Stimulated activated CD8-positive, alpha-beta memory T cell treated with anti-CD3 and anti-CD28 coated beads, Interleukin-4, amount 100 ng/mL, for 4 hours (primary cell): ENCODE measurements at regions not wholly inside any gene's neighbourhood (a gene's known extent, or its start where the extent isn't known, plus 50 kb on each side); places are given as distances from the start of the nearest gene placed in this dataset.
"Not testable (repeated sequence)": the region's sequence is repeated elsewhere in the genome, so short reads cannot be mapped to it uniquely, and the experiment has no call there.

ENCODE experiments used
- DNase-seq, 2 donors: peaks; one replicate each; pipeline ENCODE4 v3.0.0-alpha.2; 2020; ENCODE audit warnings: low read depth in 2 of 2, low spot score in 1 of 2

- no peak for DNase-seq
These were observed 162.2 kb downstream of the SMAD6 start for GRCh38 chr15:66864086-66864830.

DNA sequence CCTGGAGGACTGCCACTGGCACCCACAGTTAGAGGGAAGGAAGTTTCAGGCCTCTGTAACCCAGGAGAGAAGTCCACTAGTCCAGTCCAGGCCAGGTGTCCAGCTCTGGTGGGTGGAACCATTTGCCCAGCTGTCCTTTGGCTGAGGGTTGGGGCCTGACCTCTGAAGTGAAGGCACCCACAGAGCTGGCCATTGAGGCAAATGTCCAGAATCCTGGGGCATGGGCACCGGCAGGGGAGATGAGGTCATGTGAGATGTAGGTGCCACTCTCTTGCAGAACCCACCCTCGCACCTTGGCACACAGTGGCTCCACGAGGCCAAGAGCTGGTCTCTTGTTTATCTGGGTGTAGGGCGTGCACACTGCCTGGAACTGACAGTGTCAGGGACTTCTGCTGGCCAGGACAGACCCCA is 162.8 kb downstream of the SMAD6 start:
- no peak for DNase-seq

DNA sequence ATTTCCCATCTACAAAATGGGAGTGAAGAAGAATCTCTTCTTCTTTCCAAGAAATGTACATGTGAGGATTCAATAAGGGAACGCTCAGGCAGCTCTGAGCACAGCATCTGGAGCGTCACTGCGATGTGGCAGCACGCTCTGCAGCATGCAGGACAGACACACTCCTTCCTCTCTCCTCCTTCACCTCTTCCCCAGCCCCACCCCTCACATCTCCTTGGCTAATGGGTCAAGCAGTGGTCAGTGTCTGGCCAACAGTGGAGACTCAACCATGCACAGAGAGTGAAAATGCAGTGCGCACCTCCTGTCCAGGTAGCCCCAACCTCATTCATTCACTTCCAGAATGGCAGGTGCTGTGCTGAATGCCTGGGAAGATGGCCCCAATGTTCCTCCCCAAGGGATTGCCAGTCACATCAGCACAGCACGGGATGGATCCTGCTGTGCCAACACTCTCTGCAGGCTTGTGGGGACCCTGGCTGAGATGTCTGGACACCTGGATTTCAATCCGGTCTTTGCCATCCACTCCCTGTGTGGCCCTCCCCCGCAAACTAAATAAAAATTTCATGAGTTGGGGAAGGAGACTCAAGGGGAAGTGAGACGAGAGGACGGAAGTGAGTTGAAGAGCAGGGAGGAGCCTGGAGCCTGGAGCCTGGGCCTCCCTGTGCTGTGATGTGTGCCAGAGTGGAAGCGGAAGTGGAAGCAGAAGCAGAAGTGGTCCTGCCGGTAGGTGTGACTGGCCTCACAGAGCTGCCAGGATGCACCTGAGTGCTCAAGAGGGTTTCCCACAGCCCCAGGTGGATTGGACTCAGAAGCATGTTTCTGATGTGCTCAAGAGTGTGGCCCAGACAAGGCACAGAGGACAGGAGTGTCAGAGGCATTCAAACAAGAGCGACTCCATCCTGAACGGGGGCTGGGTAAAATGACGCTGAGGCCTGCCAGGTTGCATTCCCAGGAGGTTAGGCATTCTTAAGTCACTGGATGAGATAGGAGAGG is 163.9 kb downstream of the SMAD6 start:
- DNase-seq: no peak

- DNase-seq: no peak
These were observed 164.6 kb downstream of the SMAD6 start for GRCh38 chr15:66866656-66867055.

DNA sequence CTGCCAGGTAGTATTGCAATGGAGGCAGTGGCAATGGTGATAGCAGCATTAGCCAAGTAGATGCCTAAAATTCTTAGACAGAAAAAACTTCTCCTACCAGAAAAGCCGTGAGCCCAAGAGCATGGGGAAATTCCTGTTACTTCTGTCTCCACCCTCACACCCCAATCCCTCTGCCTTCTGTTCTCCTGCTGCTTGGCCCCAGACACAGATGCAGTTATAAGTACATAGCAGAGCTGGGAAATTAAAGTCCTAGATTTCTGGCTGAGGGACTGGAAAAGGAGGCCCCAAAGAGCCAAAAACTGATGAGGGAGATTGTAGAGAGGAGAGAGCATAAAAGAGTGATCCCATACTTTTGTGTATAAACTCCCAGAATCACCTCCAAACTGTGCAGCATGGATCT is 166.9 kb downstream of the SMAD6 start:
- DNase-seq: no peak

DNA sequence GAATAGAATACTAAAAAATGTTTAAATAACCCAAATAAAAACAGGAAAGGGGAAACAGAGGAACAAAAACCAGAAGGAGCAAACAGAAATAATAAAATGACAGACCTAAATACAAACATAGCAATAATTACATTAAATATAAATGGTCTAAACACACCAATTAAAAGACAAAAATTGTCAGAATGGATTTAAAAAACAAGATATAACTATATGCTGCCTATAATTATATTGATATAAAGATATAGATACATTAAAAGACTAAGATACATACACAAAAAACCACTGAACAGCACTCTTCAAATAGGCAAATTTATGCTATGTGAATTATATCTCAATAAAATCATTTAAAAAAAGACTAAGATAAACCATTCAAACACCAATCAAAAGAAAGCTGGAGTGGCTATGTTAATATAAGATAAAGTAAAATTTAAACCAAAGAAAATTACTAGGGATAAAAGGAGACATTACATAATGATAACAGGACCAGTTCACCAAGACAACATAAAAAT is 168.9 kb downstream of the SMAD6 start:
- no peak for DNase-seq

DNA sequence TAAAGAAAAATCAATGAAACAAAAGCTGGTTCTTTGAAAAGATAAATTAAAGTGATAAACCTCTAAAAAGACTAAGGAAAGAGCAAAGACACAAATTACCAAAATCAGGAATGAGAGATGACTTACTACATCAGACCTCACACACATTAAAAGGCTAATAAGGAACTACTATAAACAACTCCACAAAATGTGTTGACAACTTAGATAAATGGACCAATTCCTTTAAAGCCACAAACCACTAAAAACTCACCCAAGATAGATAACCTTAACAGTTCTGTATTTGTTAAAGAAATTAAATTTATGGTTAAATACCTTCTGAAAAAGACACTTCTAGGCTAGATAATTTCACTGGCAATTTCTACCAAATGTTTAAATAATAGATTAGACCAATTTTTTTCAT is 170.4 kb downstream of the SMAD6 start:
- DNase-seq: no peak

- not testable (repeated sequence) for DNase-seq
These were observed 171.3 kb downstream of the SMAD6 start for GRCh38 chr15:66873331-66873730.

DNA sequence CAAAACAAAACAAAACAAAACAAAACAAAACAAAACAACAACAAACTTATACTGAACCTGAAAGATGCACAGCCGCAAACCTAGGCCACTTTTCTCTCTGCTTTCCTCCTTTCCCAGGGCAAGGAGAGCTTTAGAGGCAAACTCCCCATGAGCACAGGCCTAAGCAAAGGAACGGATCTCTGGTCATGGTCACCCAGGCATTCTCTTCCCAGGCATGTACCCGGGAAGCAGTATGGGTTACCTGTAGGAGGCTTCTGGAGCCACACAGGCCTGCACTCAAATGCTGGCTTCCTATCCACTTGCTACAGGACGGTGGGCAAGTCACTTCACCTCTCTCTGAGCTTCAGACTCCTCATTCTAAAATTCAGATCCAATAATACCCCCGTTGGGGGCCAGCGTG is 171.8 kb downstream of the SMAD6 start:
- DNase-seq: no peak

- DNase-seq: no peak
These were observed 173.8 kb downstream of the SMAD6 start for GRCh38 chr15:66875588-66876420.

GRCh38 chr15:66876421-66876730 is 174.3 kb downstream of the SMAD6 start:
- DNase-seq: no peak

DNA sequence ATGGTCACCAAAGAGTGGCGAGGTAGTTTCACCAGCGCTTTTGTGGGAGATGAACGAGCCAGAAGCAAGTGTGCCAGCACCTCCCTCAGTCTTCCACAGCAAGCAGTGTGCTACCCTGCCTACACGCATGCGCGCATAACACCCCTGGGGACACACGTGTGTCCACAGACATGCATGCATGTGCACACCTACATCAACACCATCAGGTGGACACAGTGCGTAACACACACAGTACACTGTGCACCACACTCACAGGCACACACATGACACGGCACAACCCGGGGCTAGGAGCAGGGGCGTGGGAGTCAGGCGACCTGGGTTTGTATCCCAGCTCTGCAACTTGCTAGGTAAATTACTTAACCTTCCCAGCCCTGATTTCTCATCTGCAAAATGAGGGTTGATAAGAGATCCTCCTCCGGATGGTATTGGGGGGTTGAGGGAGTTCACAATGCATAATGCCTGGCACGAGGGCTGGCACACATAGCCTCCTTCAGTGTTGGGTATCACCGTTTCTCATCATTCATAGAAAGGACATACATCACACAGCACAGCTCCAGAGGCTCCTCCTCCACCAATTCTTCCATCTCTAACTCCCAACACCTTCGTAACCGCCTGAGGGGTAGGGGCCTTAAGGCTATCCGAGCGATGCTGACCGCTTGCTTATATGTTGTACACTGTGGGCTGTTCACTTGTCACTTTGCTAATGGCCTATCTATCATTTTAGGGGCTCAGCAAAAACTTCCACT is 174.9 kb downstream of the SMAD6 start:
- DNase-seq: no peak

DNA sequence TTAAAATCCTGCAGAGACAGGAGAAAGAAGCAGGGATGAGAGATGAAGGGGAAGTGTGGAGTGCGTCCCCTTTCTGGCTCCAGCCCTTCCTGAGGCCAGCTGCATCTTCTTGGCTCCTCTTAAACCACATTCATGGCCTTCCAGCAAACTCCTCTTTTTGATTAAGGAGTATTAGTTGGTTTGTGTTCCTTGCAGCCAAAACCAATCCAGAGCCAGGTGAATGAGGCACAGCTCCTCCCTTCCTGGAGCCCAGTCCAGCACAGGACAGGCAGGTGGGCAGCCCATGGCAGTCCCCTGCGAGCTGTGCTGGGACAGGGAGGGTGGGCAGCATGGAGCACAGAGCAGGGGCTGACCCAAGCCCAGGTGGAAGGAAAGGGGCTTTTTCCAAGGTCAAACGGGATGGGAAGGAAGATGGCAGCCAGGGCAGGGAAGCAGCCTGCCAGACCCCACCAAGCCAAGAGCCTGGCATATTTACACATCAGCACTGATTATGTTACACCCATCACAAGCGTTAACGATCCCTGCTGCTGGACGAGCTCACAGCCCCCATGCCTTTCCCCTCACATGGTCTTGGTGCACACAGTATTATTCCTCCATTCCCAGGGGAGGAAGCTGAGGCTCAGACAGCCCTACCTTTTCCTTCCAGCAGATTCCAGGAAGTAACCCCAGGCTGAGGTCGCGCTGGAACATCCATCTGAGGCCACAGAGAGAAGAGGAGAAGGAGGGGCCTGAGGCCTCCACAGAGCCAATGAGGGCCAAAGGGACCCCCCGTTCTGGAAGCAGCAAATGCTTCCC is 175.6 kb downstream of the SMAD6 start:
- DNase-seq: no peak

DNA sequence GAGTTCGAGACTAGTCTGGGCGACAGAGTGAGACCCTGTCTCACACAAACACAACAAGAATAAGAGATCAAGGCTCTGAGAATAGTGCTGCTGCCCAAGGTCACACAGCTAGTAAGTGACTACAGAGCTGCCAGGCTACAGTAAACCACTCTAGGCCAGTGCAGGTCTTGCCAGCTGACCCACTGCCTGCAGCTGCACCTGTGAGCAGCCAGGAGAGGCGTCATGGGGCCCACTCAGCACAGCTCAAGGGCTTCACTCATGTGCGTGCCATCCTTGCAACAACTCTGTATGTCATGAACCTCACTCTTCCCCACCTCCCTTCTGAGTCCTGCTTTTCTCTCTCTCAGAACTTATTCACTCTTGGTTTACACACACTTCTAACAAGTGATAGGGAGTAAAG is 176.7 kb downstream of the SMAD6 start:
- DNase-seq: no peak

GRCh38 chr15:66879531-66880368 is 177.7 kb downstream of the SMAD6 start:
- DNase-seq: no peak

DNA sequence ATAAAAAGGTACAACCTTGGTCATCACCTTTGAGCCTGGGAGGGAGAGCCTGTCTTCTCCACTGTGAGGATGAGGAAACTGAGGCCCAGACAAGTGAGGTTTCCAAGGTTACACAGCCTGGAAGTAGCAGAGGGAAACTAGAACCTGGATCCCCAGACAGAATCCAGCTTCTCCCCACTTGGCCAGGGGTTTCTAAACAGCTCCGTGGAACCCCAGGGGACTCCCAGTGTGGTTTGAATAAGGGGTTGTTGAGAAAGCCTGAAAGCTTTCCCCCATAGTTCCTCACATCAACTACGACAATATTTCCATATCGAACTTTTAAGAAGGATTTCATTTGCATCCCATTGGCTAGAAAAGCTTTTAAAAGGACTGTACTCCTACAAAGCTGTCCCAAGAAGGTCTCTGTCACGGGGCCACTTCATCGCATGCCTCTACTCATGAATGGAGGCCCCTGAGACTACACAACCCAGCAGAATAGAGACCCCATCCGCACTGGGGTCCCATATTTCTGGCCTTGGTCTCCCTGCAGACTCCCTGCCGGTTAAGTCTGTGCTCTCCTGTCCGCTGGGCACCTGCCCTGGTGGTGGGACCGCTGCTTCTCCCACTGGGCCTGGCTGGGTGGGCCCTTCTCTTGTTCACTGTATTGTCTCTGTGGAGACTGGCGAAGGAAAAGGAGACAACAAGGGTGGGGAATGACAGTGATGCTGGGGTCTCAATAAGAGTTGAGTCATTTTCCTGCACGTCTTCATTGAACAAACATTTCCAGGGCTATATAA is 178.5 kb downstream of the SMAD6 start:
- no peak for DNase-seq

GRCh38 chr15:66881173-66881905 is 179.3 kb downstream of the SMAD6 start:
- no peak for DNase-seq
